NCI-H1048 (cell line): ENCODE measurements at regions not wholly inside any gene's neighbourhood (a gene's known extent, or its start where the extent isn't known, plus 50 kb on each side); places are given as distances from the start of the nearest gene placed in this dataset.

Experiments used
- DNase-seq: peaks from one replicate; lab custom pipeline; 2025; lab: John Stamatoyannopoulos, UW

DNA sequence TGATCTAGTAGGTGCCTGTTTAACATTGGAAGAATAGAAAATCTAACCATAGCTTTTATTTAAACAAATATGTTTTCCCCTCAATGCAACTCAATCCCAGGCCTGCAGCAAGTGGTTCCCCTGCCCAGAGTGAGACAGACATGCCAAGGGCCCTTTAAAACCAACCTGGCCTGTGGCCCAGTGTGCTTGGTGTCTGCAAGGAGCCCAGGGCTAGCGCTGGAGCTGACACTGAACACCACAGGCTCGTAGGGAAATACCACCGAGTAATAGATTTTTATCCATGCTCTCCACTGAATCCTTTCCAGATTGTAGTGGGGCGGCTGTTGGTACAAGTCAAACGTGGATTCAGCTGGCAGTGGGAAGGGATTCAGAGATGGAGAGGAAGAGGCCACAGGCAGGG lies 95.6 kb upstream of the NRXN3 start:
- no peak for DNase-seq

DNA sequence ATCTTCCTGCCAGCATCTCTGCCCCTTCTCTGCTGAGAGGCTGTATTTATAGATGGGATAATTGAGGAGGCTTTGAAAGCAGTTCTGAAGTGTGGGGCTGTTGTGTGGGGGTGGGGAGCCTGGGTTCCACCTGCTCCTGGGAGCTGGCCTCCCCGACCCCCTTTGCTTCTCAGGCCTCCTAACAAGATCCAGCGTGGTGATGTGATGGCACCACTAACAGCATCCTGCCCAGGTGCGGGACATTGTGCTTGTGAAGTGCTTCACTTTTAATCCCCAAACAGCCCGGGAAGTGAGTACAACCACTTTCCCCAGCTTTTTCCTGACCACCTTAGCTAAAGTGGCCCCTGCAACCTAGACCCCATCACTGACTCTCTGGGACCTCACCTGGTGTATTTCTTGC lies 95.1 kb upstream of the NRXN3 start:
- no peak for DNase-seq

DNA sequence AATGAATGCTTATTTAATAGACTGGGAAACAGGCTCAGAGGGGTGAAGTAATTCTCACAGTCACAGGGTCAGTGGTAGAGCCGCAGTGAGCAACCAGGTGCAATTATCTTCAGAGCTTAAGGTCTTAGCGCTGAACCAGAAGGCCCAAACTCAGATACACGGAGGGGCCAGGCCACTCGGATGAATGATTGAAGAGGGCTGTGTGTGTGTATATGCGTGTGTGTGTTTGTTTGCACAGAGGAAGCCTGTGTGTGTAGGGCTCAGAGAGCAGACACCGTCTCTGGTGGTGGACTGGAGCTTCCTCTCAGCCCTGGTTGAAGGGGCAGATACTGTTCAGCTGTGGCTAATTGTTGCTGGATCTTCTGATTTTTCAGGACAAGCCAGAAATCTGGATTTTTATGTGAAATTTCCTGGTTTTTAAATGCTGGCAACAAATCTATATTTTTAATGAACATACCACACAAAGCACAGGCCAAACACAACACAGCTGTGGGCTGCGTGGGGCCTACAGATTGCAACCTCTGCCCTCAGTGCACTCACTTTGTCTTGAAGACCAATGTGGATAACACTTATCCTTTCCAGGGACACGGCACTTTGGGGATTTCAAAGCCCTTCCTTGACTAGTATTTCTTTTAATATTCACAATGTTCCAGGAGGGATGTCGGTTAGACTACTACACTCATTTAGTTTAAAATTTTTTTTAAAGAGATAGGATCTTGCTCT lies 94.5 kb upstream of the NRXN3 start:
- DNase-seq: no peak

DNA sequence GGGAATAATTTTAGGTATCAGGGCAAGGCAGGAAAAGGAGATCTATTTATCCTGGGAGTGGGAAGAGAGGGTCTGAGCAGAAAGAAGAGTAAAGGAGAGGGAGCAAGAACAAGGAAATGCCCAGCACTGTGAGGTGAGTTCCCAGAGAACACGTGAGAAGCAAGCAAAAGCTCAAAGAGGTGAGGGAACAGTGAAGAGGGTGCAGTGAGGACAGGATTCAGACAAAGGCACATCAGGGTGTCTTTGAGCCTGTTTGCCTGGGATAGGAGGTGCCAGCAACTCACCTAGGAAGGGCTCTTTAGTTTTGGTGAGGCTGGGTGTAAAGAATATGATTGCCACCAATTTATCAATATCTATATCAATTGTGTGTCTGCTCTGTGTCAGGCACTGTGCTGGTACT lies 88.9 kb upstream of the NRXN3 start:
- DNase-seq: no peak

DNA sequence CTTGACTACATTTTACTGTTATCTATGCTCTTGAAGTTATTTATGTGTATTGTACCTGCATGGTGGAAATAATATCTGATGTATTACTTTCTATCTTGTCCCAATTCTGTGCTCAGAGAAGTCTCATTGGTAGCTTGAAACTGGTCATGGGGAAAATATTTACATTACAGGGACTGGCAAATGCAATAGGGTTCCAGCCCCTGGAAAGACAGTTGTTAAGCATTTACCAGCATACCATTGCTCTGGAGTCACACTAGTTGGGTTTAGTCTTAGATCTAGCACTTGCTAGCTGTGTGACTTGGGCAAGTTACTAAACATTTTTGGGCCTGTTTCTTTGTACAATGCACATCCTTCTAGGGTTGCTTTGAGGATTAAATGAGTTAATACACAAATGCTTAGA lies 86.3 kb upstream of the NRXN3 start:
- no peak for DNase-seq

DNA sequence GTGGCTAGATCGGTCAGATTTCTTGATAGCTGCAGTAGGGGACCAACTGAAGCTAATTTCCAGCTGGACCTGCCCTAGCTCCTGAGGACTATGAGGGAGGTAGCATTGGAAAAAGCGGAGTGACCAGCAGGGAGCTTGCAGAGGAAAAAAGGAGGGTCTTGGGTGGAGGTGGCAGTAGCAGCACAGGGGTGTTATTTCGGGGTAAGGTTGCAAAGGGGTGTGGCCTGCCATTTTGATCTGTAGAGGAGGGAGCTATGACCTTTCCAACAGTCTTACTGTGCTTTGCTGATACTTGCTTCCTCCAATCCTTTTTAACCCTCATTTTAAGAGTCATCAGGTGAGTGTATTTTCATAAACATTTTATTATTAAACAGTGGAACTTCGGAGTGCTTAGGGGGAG lies 83.8 kb upstream of the NRXN3 start:
- DNase-seq: no peak

DNA sequence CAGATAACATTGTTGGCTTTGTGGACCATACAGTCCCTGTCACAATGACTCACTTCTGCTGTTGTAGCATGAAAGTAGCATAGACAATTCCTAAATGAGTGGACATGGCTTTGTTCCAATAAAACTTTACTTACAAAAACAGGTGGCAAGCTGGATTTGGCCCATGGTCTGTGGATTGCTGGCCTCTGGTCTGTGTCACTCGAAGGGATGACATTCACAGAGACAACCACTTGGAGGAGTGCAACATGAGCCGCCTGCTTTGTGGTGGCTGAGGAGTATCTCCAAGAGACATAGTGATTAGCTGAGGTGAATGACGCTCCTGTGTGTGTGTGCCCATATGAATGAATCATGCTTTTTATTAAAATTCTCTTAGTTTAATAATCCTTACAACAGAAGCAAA lies 81.3 kb upstream of the NRXN3 start:
- no peak for DNase-seq

DNA sequence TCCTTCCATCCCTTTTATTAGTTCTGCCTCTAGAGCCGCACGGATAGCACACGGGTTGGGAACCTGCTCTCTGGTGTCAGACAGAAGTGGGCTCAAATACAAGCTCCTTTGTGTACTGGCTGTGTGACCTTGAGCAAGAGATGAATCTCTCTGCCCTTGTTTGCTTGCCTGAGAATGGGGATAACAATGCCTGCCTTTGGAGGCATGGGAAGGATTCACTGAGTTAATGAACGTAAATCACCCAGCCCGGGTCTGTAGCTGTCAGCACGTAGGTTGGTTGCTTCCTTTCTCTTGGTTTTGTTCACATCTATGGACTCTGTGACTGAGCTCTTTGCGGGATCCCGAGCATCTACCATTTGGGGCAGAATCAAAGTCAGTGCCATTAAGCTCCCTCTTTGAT lies 79.3 kb upstream of the NRXN3 start:
- no peak for DNase-seq

DNA sequence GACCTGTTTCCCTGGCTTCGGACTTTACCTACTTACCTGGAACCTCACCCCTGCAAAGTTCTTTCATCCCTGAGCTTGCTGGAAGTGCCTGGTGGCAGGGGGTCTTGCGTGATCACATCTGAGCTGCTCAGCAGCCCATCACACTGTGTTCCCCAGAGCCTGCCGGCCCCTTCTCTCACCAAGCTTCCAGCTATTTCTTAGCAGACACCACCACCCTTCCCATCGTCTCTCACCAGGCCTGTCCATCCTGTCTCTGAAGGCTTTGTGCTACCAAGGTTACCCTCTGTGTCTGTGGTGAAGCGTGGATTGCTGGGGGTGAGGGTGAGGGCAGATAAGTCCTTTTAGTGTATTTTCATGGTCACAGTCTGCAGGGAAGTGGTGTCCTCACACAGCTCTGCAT lies 78.8 kb upstream of the NRXN3 start:
- DNase-seq: no peak

DNA sequence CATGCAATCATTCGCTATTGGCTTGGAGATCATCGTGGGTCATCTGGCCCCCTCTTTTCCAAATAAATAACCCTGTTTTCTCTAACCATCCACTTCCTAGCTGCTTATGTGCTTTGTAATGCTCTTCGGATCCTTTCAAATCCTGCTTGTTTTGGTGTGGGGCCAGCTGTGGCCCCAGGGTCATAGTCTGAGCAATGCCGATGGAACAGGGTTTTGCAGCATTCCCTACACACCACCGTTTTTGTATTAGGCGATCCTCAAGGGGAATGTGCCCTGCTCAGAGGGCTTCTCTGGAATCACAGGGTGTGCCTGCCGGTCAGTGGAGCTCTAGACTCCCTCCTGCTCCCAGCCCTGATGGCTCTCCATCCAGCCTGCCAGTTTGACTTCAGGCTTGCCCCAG lies 78.1 kb upstream of the NRXN3 start:
- no peak for DNase-seq

DNA sequence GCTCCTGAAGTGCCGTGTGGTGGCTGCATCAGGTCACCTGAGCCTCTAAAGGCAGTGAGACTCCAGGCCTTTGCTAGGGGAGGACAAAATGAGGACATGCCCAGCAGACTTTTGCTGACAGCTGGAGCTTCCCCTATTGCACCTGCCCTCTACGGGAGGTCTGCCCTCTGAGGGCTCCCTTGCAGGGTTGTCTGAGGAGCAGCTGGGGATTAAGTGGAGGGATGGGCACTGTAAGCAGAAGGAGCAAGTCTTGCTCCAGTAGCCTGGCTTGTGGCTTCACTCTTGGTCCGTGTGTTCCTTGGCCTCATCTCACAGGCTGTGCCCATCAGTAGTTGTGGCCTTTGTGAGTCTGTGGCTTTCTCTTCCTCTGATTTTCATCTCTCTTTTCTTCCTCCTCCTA lies 66.9 kb upstream of the NRXN3 start:
- no peak for DNase-seq

DNA sequence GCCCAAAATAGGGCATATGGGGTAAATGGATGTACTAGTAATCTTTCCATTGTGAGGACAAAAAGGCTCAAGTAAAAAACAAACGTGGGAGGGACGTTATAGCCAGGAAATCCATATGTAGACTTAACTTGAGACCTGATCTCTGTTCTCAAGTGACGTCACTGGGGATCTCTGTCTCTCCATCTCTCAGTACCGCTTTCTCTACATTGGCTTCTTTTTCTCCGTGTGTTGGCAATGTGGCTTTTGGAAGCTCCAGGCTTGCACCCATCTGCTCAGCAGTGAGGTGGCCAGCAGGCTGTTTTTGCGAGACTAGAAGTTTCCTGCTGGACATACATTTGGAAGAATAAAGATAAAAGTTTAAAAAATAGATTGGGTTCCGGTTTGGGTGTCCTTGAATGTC lies 66.0 kb upstream of the NRXN3 start:
- DNase-seq: no peak

DNA sequence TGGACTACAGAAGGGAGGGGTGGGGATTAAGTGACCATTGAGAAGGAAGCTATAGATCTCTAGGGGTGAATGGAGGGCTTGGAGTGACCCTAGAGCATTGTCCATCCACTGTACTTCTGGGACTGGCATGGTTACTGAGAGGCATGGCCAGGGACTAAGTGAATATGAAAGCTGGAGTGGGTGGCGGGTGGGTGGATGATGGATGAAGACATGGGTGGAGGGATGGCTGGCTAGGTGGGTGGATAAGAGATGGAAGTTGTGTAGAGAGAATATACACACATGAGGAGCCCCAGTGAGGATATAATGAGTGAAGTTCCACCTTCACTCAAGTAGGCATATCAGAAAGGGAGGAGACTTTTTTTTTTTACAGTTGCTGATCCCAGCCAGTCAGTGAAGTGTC lies 65.5 kb upstream of the NRXN3 start:
- DNase-seq: no peak

DNA sequence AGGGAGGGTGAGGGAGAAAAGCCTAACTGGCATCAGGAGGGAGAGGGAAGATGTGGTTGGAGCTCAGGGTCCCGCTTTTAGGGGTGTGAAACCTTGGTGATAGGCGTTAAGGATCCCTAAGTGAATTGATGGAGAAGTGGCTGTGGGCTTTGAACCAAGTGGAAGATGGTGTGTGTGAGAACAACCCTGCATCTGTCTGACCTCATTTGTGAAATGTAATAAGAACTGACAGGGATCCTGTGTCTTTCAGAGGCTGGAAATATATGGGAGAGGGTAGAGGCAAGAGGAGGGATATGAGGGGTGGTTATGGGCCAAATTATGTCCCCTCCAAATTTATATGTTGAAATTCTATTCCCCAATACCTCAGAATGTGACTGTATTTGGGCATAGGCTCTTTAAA lies 63.8 kb upstream of the NRXN3 start:
- DNase-seq: no peak

DNA sequence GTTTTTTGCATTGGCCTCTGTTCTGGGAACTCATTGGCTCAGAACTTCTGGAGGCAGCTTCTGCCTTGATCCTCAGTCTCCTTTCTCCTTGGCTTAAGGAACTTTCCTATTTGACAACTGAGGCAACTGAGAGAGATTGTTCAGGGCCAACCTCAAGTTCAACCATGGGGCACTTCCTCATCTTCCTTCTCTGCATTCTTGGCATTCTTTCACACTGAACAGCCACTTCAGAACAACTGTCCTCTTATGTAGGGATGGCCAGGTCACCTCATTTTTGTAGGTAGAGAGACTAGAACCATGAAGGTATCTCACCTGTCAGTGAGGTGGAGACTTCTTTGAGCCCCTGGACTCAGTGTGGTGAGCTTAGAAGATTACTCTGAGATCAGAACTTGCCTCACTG lies 63.0 kb upstream of the NRXN3 start:
- no peak for DNase-seq

DNA sequence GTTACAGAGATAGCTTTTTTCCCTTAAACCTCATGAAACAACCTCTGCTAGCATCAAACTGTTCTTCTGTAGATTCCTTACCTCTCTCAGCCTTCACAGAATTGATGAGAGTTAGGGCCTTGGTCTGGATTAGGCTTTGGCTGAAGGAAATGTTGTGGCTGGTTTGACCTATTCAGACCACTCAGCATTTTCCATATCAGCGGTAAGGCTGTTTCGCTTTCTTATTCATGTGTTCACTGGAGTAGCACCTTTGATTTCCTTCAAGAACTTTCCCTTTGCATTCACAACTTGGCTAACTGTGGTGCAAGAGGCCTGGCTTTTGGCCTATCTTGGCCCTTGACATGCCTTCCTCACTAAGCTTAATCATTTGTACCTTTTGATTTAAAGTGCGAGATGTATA lies 50.7 kb upstream of the NRXN3 start:
- DNase-seq: no peak
